Lung (tissue), 11 donors: ENCODE measurements at regions not wholly inside any gene's neighbourhood (a gene's known extent, or its start where the extent isn't known, plus 50 kb on each side); places are given as distances from the start of the nearest gene placed in this dataset.

Source experiments
- ATAC-seq: fragments of 200-7000 bp; cut with Tn5 transposase; one replicate; pipeline ENCODE4 v1.9.1; 2020; ENCODE audit warnings: moderate number of reproducible peaks; ENCODE audit not compliant: insufficient read depth, low FRiP score
- DNase-seq, 3 donors: peaks; one replicate each; pipeline ENCODE4 v3.0.0-alpha.2; 2013 to 2017
- H3K27ac ChIP-seq, 2 donors: one replicate each; pipeline ENCODE4 v1.5.1; 2013; ENCODE audit warnings: mild to moderate bottlenecking in 2 of 2, moderate library complexity in 2 of 2, control low read depth in 1 of 2, inconsistent platforms in 1 of 2, low read depth in 1 of 2, low read length in 1 of 2
- H3K27me3 ChIP-seq, 3 donors: one replicate each; pipeline ENCODE4 v1.5.1; 2013; ENCODE audit warnings: low read length in 2 of 3; ENCODE audit not compliant: control insufficient read depth in 3 of 3, insufficient read depth in 3 of 3
- H3K36me3 ChIP-seq, 4 donors: one replicate each; pipeline ENCODE4 v1.5.1; 2013; ENCODE audit warnings: low read length in 4 of 4, mild to moderate bottlenecking in 1 of 4, moderate library complexity in 1 of 4; ENCODE audit not compliant: control insufficient read depth in 4 of 4, insufficient read depth in 4 of 4
- H3K4me1 ChIP-seq, 5 donors: one replicate each; pipeline ENCODE4 v1.5.1; 2013; ENCODE audit warnings: low read length in 5 of 5, mild to moderate bottlenecking in 2 of 5, moderate library complexity in 1 of 5; ENCODE audit not compliant: control insufficient read depth in 5 of 5, insufficient read depth in 5 of 5
- H3K4me3 ChIP-seq: one replicate; pipeline ENCODE4 v1.5.1; 2013; ENCODE audit warnings: mild to moderate bottlenecking, control low read depth, moderate library complexity
- H3K9ac ChIP-seq, 2 donors: one replicate each; pipeline ENCODE4 v1.5.1; 2013; ENCODE audit warnings: low read length in 2 of 2, control low read depth in 1 of 2; ENCODE audit not compliant: insufficient read depth in 1 of 2
- H3K9me3 ChIP-seq, 4 donors: one replicate each; pipeline ENCODE4 v1.5.1; 2013; ENCODE audit warnings: low read length in 3 of 4, mild to moderate bottlenecking in 1 of 4, moderate library complexity in 1 of 4; ENCODE audit not compliant: control insufficient read depth in 4 of 4, insufficient read depth in 3 of 4
- CTCF ChIP-seq: IDR thresholded peaks from 2 replicates; pipeline ENCODE4 v1.5.1; 2012; ENCODE audit warnings: mild to moderate bottlenecking; ENCODE audit errors: control extremely low read depth, extremely low read depth
- WGBS, 2 donors: extraction: QIAGEN DNeasy Blood & Tissue Kit; methylation state at CpG; one replicate each; pipeline ENCODE4 v1.1.7; 2013; 5-methylcytosine and 5-hydroxymethylcytosine counted together
- donor health status: control.
- donor health status: control.
- donor health status: Bipolar disorder and iron deficiency.
- donor health status: healthy.
- donor health status: DM: yes; HTN: yes; CAD: no.

GRCh38 chr4:111671756-111672155 lies 473.5 kb upstream of the FAM241A start:
- ATAC-seq = no peak
- TF ChIP-seq CTCF = no peak

GRCh38 chr4:111675746-111676145 lies 469.5 kb upstream of the FAM241A start:
- Histone ChIP-seq H3K9me3 (peaks cover 0 to 2% (median 0%) of the 10 kb centered on the region in 4 donors), H3K36me3 (no peaks in the 10 kb centered on the region), H3K27ac (no peak overlapping the region), H3K27me3 (peaks cover 0 to 4% (median 0%) of the 10 kb centered on the region in 3 donors), H3K9ac (no peak overlapping the region), H3K4me1 (peaks cover 0 to 39% (median 10%) of the 10 kb centered on the region in 5 donors), H3K4me3 (no peak overlapping the region)
- DNase-seq (no peak), ATAC-seq (no peak)
- 93 to 96% methylated on average over 5 of the region's 5 CpGs for WGBS, 2 donors
- TF ChIP-seq CTCF = no peak

More at GRCh38 chr4:111671756-111672155, 473.5 kb upstream of the FAM241A start:
- H3K4me1 ChIP-seq = peaks cover 0 to 12% (median 0%) of the 10 kb centered on the region in 5 donors
- no peak overlapping the region for H3K4me3 ChIP-seq
- no peak for DNase-seq
- WGBS, 2 donors = 67 to 79% methylated on average over 2 of the region's 2 CpGs
- no peaks in the 10 kb centered on the region for H3K9me3 ChIP-seq
- no peak overlapping the region for H3K9ac ChIP-seq
- no peaks in the 10 kb centered on the region for H3K36me3 ChIP-seq
- peaks cover 0 to 4% (median 0%) of the 10 kb centered on the region in 3 donors for H3K27me3 ChIP-seq
- no peak overlapping the region for H3K27ac ChIP-seq

GRCh38 chr4:111676533-111676932 lies 468.7 kb upstream of the FAM241A start:
- ATAC-seq (no peak), DNase-seq (peak in 2 of 3 donors; percentile 22 to 35)
- Histone ChIP-seq H3K4me3 (no peak overlapping the region), H3K9me3 (peaks cover 0 to 2% (median 0%) of the 10 kb centered on the region in 4 donors), H3K27me3 (peaks cover 0 to 4% (median 0%) of the 10 kb centered on the region in 3 donors), H3K9ac (no peak overlapping the region), H3K36me3 (no peaks in the 10 kb centered on the region), H3K4me1 (peaks cover 0 to 39% (median 10%) of the 10 kb centered on the region in 5 donors), H3K27ac (no peak overlapping the region)
- TF ChIP-seq CTCF = no peak

GRCh38 chr4:111678479-111678878 lies 466.8 kb upstream of the FAM241A start:
- WGBS, 2 donors = 28 to 67% methylated on average over 1 of the region's 1 CpG
- no peaks in the 10 kb centered on the region for H3K36me3 ChIP-seq
- no peak overlapping the region for H3K4me3 ChIP-seq
- H3K27ac ChIP-seq = no peak overlapping the region
- ATAC-seq (no peak), DNase-seq (peak in 2 of 3 donors; percentile 77 to 78)
- H3K9ac ChIP-seq = no peak overlapping the region
- no peaks in the 10 kb centered on the region for H3K27me3 ChIP-seq
- peaks cover 0 to 39% (median 10%) of the 10 kb centered on the region in 5 donors for H3K4me1 ChIP-seq
- H3K9me3 ChIP-seq = peaks cover 0 to 2% (median 0%) of the 10 kb centered on the region in 4 donors
- no peak for TF ChIP-seq CTCF
